HG03103 (cell line): ENCODE measurements at regions not wholly inside any gene's neighbourhood (a gene's known extent, or its start where the extent isn't known, plus 50 kb on each side); places are given as distances from the start of the nearest gene placed in this dataset.
"Not testable (repeated sequence)": the region's sequence is repeated elsewhere in the genome, so short reads cannot be mapped to it uniquely, and the experiment has no call there.

Source experiments
- ATAC-seq: cut with Tn5 transposase; IDR thresholded peaks from one replicate; pipeline ENCODE4 v1.9.1; 2021; ENCODE audit warnings: low read depth; ENCODE audit not compliant: unreplicated experiment

DNA sequence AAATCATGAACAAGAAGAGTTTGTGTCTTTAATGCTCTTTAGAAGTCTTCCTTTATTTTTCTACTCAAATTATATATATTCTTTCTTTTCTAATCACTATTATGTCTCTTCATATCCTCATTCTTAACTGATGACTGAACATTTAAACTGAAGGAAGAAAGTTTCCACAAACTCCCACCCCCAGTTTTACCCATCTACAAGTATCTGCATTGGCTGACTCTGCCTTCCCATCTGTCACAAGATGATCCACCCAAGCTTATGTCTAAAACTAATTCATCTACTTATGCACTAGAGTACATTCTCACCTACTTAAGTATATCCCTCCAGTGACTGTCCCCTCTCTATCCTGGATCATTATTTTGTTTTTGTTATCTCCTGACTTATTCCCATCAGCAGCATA lies 344.5 kb downstream of the PRR16 start:
- no peak for ATAC-seq

DNA sequence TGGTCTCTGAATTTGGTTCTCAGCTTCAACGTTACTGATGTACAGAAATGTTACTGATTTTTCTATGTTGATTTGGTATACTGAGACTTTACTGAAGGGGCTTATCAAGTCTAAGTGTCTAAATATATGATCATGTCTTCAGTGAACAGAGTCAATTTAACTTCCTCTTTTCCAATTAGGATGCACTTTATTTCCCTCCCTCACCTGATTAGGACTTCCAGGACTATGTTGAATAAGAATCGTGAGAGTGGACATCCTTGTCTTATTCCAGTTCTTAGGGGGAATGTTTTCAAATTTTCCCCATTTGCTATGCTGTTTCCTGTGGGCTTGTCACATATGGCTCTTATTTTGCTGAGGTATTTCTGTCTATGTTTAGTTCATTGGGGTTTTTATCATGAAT lies 349.5 kb downstream of the PRR16 start:
- ATAC-seq = no peak

DNA sequence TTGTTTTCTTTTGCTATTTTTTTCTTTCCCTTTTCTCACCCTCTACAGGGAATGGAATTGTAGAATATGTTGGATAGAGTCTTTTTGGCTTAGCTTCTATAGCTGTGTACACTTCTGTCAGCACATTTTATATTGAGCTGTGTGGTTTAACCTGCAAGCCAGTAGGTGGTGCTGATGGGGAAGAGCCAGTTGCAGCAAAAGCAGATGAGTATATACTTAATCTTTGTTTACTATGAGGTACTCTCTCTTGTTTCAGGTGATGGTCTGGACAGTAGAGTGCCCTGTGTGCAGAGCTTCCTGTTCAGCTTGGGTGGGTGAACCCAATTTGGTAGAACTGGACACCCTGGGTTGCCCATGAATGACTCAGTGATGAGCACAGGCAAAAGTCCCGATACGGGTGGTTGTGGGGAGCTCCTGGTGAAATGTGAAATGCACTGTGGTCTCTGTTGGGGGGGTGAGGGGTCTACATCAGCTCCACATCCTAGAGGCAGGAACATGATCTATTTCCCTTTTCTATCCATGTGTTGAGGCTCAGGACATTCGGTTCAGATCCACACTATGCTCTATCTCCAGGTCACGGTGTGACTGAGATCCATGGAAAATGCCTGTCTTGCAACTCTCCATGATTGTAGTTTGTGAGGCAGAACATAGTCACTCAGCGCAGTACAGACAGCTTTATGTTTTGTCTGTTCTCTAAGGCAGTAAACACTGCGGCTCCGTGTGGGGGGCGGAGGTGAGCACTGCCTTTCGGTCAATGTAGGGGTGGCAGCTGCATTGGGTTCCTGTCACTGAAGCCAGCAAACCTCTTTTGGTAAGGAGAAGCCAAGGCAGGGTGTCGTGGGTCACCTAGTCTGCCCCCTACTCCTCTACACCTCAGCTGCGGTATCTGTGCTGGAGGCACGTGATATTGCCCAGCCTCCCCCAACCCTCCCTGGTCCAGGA lies 353.2 kb downstream of the PRR16 start:
- ATAC-seq = no peak

DNA sequence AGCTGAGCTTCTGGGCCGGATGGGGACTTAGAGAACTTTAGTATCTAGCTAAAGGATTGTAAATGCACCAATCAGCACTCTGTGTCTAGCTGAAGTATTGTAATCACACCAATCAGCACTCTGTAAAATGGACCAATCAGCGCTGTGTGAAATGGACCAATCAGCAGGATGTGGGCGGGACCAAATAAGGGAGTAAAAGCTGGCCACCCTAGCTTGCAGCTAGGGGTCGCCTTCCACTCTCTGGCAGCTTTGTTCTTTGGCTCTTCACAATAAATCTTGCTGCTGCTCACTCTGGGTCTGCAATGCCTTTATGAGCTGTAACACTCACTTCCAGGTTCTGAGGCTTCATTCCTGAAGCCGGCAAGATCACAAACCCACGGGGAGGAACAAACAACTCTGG lies 354.0 kb downstream of the PRR16 start:
- no peak for ATAC-seq

DNA sequence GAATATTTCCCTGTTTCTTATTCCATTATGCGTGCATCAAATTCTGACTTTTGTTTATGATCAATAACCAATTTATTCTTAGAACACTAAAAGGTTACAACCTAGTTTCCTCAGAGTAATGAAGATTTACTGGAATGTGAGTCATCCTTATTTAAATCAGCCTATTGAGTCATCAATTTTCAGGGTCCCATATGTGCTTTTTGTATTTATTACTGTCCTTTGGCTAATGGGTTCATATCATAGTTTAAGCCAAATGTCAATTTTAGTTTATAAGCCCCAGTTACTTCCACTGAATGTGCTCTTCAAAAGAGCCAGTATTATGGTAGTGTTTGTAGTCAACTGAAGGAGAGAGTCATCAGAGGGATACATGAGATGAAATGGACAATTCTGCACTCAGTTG lies 359.2 kb downstream of the PRR16 start:
- ATAC-seq = no peak

DNA sequence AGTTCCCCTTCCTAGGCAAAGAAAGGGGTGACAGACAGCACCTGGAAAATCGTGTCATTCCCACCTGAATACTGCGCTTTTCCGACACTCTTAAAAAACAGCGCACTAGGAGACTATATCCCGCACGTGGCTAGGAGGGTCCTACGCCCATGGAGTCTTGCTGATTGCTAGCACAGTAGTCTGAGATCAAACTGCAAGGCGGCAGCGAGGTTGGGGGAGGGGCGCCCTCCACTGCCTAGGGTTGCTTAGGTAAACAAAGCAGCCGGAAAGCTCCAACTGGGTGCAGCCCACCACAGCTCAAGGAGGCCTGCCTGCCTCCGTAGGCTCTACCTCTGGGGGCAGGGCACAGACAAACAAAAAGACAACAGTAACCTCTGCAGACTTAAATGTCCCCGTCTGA lies 367.5 kb downstream of the PRR16 start:
- ATAC-seq = not testable (repeated sequence)

DNA sequence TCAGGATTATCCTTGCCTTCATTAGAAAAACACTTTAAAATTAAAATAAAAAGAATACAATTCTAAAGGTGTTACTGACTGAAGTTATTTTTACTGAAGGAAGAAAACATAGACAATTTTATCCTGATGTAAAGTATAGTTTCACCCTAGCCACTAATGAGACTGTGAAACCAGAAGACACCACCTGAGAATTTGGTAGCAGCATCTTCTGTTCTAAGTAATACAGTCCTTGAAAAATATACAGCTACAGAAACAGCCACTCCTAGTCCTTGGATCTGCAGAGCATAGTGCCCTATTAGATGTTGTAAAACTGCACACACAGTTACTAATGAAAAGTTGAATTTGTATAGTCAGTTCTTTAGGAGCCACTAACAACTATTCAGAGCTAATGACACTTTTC lies 377.7 kb downstream of the PRR16 start:
- no peak for ATAC-seq

DNA sequence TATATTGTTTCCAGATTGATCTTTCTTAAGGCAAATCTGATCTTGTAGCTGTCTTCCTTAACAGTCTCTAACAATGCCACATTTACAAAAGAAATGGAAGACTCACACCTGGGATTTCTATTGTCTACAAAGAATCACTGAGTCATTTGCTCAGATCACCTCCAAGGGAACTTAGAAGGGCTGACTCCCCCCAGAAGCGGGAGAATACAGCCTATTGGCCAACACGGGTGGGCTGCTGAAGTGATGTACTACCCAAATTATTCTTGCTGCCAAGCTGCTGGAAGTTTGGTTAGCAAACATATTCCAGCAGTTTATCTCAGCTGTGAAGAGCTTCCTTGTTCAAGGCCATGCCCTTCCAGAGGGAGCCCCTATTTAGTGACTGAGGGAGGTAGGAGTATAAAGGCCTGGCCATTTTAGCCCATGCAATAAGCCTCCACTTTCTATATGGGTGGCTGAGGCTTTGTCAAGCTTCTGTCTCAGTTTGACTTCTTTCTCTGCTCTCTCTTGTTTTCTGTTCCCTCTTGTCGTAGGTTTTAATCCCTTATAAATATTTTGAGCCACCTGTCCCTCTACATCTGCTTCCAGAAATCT lies 379.4 kb downstream of the PRR16 start:
- ATAC-seq = no peak

DNA sequence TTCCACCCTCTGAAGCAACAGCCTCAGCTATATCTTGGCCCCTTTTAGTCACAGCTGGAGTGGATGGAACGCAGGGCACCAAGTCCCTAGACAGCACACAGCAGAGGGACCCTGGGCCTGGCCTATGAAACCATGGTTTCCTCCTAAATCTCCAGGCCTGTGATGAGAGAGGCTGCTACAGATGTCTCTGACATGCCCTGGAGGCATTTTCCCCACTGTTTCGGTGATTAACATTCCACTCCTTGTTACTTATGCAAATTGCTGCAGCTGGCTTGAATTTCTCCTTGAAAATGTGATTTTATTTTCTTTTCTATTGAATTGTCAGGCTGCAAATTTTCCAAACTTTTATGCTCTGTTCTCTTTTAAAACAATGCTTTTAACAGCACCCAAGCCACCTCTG lies 384.8 kb downstream of the PRR16 start:
- no peak for ATAC-seq

DNA sequence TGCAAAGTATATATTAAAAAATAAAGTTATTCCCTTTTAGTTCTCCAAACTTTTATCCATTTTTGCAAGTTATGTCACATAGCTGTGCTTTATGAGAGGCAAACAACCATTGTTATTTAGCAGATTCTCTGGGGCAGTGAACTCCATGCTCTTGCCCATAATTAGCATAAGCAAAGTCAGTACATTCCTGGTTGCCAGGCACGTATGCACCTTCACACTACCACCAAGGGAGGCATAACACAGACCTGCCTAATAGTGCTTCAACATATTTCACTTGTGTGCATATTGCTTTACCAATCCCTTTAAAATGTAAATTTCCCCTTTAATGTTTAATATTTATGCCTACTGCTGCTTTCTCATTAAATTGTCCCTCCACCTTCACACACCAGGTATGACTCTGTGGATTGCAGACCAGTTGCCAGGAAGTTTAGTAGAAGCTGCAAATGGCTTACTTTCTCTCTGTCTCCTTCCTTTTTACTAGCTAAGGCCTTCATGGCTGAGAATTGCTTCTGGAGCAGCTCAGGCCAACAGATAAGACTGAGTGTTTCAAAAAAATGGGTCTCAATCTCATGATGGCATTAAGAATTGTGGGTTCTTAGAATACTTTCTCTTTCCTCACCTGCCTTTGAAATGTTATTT lies 388.2 kb downstream of the PRR16 start:
- no peak for ATAC-seq

DNA sequence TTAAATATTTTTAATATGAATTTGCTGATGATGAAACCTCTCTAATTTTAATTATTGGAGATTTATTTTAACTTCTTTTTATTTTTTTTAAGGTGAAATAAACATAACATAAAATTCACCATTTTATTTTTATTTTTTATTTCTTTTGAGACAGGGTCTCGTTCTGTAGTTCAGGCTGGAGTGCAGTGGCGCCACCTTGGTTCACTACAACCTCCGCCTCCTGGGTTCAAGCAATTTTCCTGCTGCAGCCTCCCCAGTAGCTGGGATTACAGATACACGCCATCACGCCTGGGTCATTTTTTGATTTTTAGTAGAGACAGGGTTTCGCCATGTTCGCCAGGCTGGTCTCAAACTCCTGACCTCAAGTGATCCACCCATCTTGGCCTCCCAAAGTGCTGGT lies 402.9 kb downstream of the PRR16 start:
- ATAC-seq = no peak

DNA sequence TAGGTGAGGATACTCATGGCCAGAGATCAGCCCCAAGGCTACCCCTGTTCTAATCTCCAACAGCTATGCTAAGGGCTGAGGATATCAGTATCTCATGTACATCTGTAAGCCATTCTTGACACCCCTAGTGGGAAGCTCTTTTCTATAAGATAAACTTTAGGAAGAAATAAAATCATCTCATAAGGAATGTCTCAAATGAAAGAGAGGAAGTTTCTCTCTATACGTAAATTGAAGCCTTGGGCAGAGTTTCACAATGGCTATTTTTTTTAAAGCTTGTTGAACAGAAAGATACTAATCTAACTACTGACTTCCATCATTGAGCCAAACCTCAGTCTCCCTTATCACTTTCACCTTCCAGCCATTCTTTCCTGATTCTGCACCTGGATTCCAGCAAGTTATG lies 405.7 kb downstream of the PRR16 start:
- no peak for ATAC-seq

DNA sequence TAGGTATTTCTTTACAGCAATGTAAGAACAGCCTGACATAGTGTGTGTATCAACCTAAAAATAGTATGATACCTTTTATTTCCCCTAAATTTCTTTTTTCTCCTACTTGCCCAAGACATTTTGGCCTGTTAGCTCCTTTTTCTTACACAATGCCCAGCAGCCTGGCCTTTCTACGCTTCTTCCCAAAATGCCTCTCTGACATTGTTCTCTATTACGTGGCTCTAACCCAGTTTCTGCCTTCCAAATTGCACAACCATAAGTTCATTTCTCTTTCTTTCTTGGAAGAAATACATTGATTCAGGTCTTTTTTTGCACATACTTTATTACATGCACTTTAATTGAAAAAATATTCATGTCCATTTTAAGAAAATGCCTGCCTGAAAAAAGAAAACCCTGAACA lies 408.2 kb downstream of the PRR16 start:
- no peak for ATAC-seq

DNA sequence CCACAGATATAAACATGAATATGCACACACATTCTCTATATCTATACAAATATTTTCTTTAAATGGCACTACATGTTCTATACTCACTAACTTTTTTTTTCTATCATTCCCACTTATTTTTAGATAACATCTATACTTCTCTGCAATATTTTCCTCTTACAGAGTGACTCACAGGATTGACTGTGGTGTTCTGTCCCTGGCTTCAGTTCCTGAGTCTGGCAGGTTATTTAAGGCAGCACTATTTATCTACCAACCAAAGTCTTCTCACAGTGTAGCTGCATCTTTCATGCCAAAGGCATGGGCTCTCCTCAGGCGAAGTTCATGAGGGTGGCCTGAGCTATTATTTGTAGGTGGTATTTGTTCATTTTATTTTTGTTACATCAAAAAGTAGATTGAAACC lies 409.0 kb downstream of the PRR16 start:
- no peak for ATAC-seq

DNA sequence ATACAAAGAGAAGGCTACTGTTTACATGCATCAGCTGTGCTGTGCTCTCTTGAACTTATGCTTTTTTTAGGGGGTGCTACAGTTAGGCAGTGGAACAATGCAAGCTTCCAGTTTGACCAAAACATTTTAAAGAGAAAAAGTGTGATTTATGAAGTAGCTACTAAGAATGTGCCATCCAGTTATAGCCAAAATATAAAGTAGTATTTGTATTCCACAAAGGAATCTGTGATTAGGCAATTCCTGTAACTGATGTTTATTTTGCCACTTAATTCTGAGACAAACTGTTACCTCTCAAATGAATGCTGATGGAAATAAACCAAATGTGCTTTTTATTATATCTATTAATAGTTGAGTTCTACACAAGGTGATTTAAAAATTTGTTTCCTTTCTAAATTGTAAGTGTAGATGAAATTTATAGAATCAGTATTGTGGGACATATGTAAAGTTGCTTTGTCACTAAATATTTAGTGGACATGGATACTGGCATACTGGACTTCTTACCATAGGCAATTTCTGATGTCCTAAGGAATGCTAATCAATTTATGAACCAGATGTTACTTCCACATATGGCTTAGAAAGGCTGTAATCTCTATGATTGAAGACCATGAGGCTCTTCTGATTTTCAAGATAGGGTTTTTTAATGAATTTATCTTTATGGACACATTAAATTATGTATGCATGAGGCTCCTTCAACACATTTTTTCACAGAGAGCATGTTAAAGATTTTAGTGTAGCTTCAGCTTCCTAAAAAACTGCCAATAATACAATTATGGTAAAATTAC lies 410.2 kb downstream of the PRR16 start:
- no peak for ATAC-seq

DNA sequence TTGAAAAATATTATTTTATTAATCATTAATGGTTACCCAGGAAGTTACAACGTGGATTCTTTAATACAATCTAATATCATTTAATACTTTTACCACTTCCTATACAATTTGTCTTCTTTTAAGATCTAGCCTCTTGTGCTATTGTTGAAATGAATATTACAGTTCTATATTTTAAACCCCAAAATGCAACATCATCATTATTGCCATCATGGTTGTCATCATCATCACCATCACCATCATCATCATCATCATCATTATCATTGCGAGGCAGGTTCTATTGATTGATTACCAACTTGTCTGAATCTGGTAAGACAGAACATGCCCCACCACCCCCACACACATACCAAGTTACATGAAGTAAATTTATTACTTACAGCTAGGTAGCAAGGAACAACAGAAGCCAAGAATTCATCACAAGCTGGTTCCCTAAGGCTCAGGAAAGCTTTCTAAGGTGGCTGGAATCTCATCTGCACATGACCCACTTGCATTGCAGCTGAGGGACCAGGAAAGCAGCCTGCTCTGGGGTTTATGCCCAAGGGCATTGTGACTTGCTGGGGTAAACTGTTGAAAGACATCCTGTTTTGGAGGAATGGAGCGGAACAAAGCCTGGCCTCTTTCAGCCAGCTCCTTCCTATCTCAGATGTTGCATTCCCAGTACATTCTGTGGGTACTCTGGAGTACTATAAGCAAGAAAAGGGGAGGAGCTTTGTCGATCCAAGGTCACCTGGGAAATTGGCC lies 418.1 kb downstream of the PRR16 start:
- ATAC-seq = no peak

DNA sequence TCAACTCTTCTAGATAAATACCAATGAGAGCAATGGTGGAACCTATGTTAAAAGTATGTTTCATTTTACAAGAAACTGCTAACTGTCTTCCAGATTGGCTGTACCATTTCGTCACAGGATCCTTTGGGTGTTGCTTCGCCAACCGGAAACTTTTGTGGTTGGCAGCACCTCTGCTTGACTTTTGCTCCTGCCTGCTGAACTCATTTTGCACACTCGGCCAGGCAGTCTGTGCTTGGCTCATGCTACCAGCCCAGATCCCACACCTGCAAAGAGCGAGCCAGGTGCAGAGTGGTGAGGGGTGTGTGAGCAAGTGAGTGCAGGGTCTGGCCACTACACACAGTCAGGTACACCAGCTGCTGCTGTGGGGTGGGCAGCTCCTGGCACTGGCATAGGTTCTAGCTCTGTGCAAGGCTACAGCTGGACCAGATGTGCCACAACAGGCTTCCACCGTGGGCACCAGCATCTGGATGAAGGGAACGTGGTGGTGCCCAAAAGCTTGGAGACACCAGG lies 422.3 kb downstream of the PRR16 start:
- no peak for ATAC-seq

DNA sequence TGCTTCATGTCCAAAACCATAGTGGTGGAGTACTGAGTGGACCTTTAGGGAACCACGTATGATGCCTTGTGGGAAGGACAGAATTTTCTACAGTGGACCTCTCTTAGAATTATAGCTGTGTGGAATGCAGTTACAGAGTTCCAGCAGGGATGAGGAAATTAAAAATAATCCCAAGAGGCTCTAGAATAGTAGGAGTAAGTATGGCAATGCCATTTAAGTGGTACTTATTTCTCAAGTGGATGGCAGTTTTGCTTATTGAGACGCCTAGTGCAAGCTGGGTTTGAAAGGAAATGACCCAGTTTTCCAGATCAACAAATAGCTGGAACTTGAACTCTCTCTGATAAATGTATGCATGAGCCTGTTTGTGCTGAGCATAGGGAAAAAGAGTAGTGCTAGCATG lies 431.6 kb downstream of the PRR16 start:
- ATAC-seq = no peak

DNA sequence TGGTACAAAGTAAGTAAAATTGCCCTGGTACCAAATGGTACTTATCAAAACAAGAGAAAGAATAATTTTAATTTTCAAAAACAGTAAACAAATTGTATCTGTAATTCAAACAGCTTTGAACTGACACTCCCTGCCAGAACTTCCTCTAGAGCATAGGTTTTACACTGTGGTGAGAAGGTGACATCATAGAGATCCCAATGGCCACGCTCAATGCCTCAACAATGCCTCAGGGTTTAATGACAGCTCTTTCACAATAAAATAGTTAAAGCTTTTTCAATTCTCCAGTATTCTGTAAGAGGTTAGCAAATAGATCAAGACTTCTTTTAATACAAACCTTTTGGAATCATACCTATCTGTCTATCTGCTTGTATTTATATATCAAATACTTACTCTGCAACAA lies 437.1 kb downstream of the PRR16 start:
- no peak for ATAC-seq

DNA sequence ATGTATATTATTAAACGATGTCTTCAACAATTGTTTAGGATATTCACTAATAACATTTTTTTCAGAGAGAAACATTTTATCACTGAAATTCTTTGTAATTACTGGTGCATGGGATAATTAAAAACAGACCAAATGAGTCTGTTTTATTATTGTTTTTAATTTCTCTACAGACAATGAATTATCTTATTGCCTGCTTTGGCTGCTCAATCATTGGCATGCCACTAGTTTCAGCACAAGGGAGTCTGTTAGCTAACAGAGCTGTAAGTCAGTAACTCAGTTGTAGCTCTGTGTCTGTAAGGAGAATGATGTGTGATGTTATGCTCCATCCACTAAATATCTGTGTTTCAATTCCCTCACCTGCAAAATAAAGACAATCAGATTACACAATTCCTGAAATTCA lies 443.9 kb downstream of the PRR16 start:
- ATAC-seq = no peak
